UCSD-AML1 (cell line): ENCODE measurements at regions not wholly inside any gene's neighbourhood (a gene's known extent, or its start where the extent isn't known, plus 50 kb on each side); places are given as distances from the start of the nearest gene placed in this dataset.
A peak's percentile ranks its signal among the peaks of the same experiment; 100 is the strongest.
"Not testable (repeated sequence)": the region's sequence is repeated elsewhere in the genome, so short reads cannot be mapped to it uniquely, and the experiment has no call there.

Experiments
- DNase-seq: peaks from one replicate; lab custom pipeline; 2025; ENCODE audit not compliant: unreplicated experiment; lab: John Stamatoyannopoulos, UW

- DNase-seq = not testable (repeated sequence)
These were observed 141.3 kb downstream of the CCDC74A start for GRCh38 chr2:131668794-131669540.

GRCh38 chr2:131671841-131672470 is 144.3 kb downstream of the CCDC74A start:
- not testable (repeated sequence) for DNase-seq

- peak; percentile 29 for DNase-seq
These were observed 145.0 kb downstream of the CCDC74A start for GRCh38 chr2:131672471-131673399.

- DNase-seq = peak; percentile 66
These were observed 145.9 kb downstream of the CCDC74A start for GRCh38 chr2:131673400-131674173.

GRCh38 chr2:131674174-131674507 is 146.5 kb downstream of the CCDC74A start:
- DNase-seq = no peak

- not testable (repeated sequence) for DNase-seq
These were observed 154.0 kb downstream of the CCDC74A start for GRCh38 chr2:131681611-131682121.

GRCh38 chr2:131682122-131682944 is 154.6 kb downstream of the CCDC74A start:
- no peak for DNase-seq

GRCh38 chr2:131682945-131683330 is 155.2 kb downstream of the CCDC74A start:
- DNase-seq = not testable (repeated sequence)

- DNase-seq = not testable (repeated sequence)
These were observed 157.1 kb downstream of the CCDC74A start for GRCh38 chr2:131684631-131685316.

GRCh38 chr2:131686164-131686893 is 158.6 kb downstream of the CCDC74A start:
- not testable (repeated sequence) for DNase-seq

GRCh38 chr2:131686894-131687238 is 159.2 kb downstream of the CCDC74A start:
- not testable (repeated sequence) for DNase-seq

- DNase-seq = not testable (repeated sequence)
These were observed 161.4 kb downstream of the CCDC74A start for GRCh38 chr2:131689066-131689465.

- DNase-seq = not testable (repeated sequence)
These were observed 183.6 kb downstream of the CCDC74A start for GRCh38 chr2:131711268-131711667.

- not testable (repeated sequence) for DNase-seq
These were observed 190.2 kb downstream of the CCDC74A start for GRCh38 chr2:131717907-131718306.

GRCh38 chr2:131721163-131721562 is 193.5 kb downstream of the CCDC74A start:
- DNase-seq = not testable (repeated sequence)

GRCh38 chr2:131722256-131722655 is 194.6 kb downstream of the CCDC74A start:
- not testable (repeated sequence) for DNase-seq

- DNase-seq = no peak
These were observed 196.3 kb downstream of the CCDC74A start for GRCh38 chr2:131724019-131724418.

GRCh38 chr2:131728451-131728850 is 200.8 kb downstream of the CCDC74A start:
- DNase-seq = not testable (repeated sequence)
